ENCODE measurements at regions not wholly inside any gene's neighbourhood (a gene's known extent, or its start where the extent isn't known, plus 50 kb on each side); places are given as distances from the start of the nearest gene placed in this dataset.

DNA sequence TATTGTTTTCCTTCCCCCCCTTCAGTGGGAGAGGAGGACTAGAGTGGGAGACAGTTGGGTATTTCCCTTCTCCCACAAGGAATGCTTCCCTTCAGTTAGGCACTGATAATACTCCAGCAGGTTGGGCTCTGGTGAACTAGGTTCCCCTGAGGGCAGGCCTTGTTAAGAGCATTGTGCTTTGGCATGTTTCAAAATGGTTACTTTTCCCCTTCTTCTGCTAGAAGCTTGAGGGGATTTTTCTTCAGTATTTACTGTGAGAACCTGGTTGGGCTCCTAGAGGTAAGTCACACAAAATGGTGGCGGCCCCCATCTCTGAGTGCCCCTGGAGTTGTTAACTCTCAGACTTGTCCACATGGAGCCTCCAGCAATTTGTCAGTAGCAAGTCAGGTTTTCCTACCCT, 156.2 kb downstream of the CYB561 start:
- H3K9me3 ChIP-seq (ENCODE audit: insufficient read depth, low read length): peaks cover 19% of the 10 kb centered on the region; the same call in 1 of the 2 replicates
- H3K4me3 ChIP-seq (ENCODE audit: insufficient read length, low read depth): no peak overlapping the region
- H3K36me3 ChIP-seq (ENCODE audit: insufficient read depth, insufficient read length, low read length): no peaks in the 10 kb centered on the region
- DNase-seq (ENCODE audit: low read depth, low spot score): no peak
- TF ChIP-seq YY1 (IDR thresholded peaks at IDR 0.05; ENCODE audit: insufficient read depth, insufficient read length) (no peak), SUZ12 (IDR thresholded peaks at IDR 0.05; ENCODE audit: extremely low read depth, insufficient read depth, insufficient read length) (no peak), ZNF274 (IDR thresholded peaks at IDR 0.05; ENCODE audit: low read depth, low read length) (no peak)
- no peaks in the 10 kb centered on the region for H3K4me1 ChIP-seq (ENCODE audit: insufficient read depth, insufficient read length)
- H3K27me3 ChIP-seq (ENCODE audit: insufficient read depth, insufficient read length): no peaks in the 10 kb centered on the region
- no peak overlapping the region for H3K9ac ChIP-seq (ENCODE audit: insufficient read length, low read depth)

DNA sequence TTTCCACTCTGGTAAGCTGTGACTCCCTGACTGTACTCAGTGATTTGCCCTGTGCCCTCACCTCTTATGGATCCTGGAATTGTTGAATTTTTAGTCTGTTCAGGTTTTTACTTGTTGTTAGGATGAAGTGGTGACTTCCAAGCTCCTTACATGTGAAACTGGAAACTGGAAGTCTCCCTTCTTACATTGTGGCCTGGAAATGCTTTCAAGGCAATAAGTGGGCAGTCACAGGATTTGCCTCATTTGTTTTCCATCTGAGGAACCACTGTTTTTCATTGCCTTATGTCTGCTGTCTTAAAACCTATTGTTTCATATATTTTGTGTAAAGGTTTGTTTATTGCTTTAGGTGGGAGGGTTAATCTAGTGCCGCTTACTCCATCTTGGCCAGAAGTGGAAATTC, 155.8 kb downstream of the CYB561 start:
- Histone ChIP-seq H3K4me1 (ENCODE audit: insufficient read depth, insufficient read length) (no peaks in the 10 kb centered on the region), H3K36me3 (ENCODE audit: insufficient read depth, insufficient read length, low read length) (no peaks in the 10 kb centered on the region), H3K4me3 (ENCODE audit: insufficient read length, low read depth) (no peak overlapping the region), H3K27me3 (ENCODE audit: insufficient read depth, insufficient read length) (no peaks in the 10 kb centered on the region), H3K9ac (ENCODE audit: insufficient read length, low read depth) (no peak overlapping the region), H3K9me3 (ENCODE audit: insufficient read depth, low read length) (peaks cover 19% of the 10 kb centered on the region; the same call in 1 of the 2 replicates)
- DNase-seq (ENCODE audit: low read depth, low spot score): no peak
- TF ChIP-seq YY1 (IDR thresholded peaks at IDR 0.05; ENCODE audit: insufficient read depth, insufficient read length) (no peak), ZNF274 (IDR thresholded peaks at IDR 0.05; ENCODE audit: low read depth, low read length) (no peak), SUZ12 (IDR thresholded peaks at IDR 0.05; ENCODE audit: extremely low read depth, insufficient read depth, insufficient read length) (no peak)

- no peak overlapping the region for H3K9ac ChIP-seq (ENCODE audit: insufficient read length, low read depth)
- TF ChIP-seq SUZ12 (IDR thresholded peaks at IDR 0.05; ENCODE audit: extremely low read depth, insufficient read depth, insufficient read length) (no peak), YY1 (IDR thresholded peaks at IDR 0.05; ENCODE audit: insufficient read depth, insufficient read length) (no peak), ZNF274 (IDR thresholded peaks at IDR 0.05; ENCODE audit: low read depth, low read length) (no peak)
Observed at GRCh38 chr17:63290784-63291183, 155.3 kb downstream of the CYB561 start.

GRCh38 chr17:63291258-63291657, 154.8 kb downstream of the CYB561 start:
- TF ChIP-seq ZNF274 (IDR thresholded peaks at IDR 0.05; ENCODE audit: low read depth, low read length) (no peak), SUZ12 (IDR thresholded peaks at IDR 0.05; ENCODE audit: extremely low read depth, insufficient read depth, insufficient read length) (no peak), YY1 (IDR thresholded peaks at IDR 0.05; ENCODE audit: insufficient read depth, insufficient read length) (no peak)
- no peak for DNase-seq (ENCODE audit: low read depth, low spot score)
- H3K36me3 ChIP-seq (ENCODE audit: insufficient read depth, insufficient read length, low read length): no peaks in the 10 kb centered on the region
- no peak overlapping the region for H3K9ac ChIP-seq (ENCODE audit: insufficient read length, low read depth)
- no peaks in the 10 kb centered on the region for H3K4me1 ChIP-seq (ENCODE audit: insufficient read depth, insufficient read length)
- H3K4me3 ChIP-seq (ENCODE audit: insufficient read length, low read depth): no peak overlapping the region
- H3K9me3 ChIP-seq (ENCODE audit: insufficient read depth, low read length): peaks cover 16% of the 10 kb centered on the region
- H3K27me3 ChIP-seq (ENCODE audit: insufficient read depth, insufficient read length): no peaks in the 10 kb centered on the region

More at GRCh38 chr17:63290784-63291183, 155.3 kb downstream of the CYB561 start:
- Histone ChIP-seq H3K36me3 (ENCODE audit: insufficient read depth, insufficient read length, low read length) (no peaks in the 10 kb centered on the region), H3K9me3 (ENCODE audit: insufficient read depth, low read length) (peaks cover 17% of the 10 kb centered on the region; the same call in 1 of the 2 replicates), H3K27me3 (ENCODE audit: insufficient read depth, insufficient read length) (no peaks in the 10 kb centered on the region), H3K4me1 (ENCODE audit: insufficient read depth, insufficient read length) (no peaks in the 10 kb centered on the region), H3K4me3 (ENCODE audit: insufficient read length, low read depth) (no peak overlapping the region)
- DNase-seq (ENCODE audit: low read depth, low spot score): peak; percentile 1

DNA sequence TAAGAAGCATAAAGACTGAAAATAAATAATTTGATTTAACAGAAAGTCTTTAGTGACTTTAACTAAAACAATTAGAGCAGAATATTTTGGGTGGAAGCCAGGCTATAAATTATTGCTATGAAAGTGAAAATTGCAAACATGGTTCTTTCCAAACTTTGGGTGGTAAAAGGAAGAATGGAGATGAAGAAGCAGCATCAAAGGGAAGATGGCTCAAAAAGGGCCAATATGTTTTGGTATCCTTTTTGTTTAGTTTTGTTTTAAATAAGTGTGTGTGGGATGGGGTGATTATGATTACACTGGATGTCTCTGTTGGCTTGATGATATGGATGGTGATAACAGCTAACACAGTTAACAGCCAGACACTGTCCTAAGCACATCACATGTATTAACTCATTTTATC, 153.7 kb downstream of the CYB561 start:
- no peak overlapping the region for H3K9ac ChIP-seq (ENCODE audit: insufficient read length, low read depth)
- no peaks in the 10 kb centered on the region for H3K36me3 ChIP-seq (ENCODE audit: insufficient read depth, insufficient read length, low read length)
- H3K4me1 ChIP-seq (ENCODE audit: insufficient read depth, insufficient read length): no peaks in the 10 kb centered on the region
- DNase-seq (ENCODE audit: low read depth, low spot score): no peak
- H3K27me3 ChIP-seq (ENCODE audit: insufficient read depth, insufficient read length): no peaks in the 10 kb centered on the region
- no peak overlapping the region for H3K4me3 ChIP-seq (ENCODE audit: insufficient read length, low read depth)
- no peak for TF ChIP-seq SUZ12 (IDR thresholded peaks at IDR 0.05; ENCODE audit: extremely low read depth, insufficient read depth, insufficient read length)
- no peak for TF ChIP-seq YY1 (IDR thresholded peaks at IDR 0.05; ENCODE audit: insufficient read depth, insufficient read length)
- no peak for TF ChIP-seq ZNF274 (IDR thresholded peaks at IDR 0.05; ENCODE audit: low read depth, low read length)
- H3K9me3 ChIP-seq (ENCODE audit: insufficient read depth, low read length): peaks cover 17% of the 10 kb centered on the region

DNA sequence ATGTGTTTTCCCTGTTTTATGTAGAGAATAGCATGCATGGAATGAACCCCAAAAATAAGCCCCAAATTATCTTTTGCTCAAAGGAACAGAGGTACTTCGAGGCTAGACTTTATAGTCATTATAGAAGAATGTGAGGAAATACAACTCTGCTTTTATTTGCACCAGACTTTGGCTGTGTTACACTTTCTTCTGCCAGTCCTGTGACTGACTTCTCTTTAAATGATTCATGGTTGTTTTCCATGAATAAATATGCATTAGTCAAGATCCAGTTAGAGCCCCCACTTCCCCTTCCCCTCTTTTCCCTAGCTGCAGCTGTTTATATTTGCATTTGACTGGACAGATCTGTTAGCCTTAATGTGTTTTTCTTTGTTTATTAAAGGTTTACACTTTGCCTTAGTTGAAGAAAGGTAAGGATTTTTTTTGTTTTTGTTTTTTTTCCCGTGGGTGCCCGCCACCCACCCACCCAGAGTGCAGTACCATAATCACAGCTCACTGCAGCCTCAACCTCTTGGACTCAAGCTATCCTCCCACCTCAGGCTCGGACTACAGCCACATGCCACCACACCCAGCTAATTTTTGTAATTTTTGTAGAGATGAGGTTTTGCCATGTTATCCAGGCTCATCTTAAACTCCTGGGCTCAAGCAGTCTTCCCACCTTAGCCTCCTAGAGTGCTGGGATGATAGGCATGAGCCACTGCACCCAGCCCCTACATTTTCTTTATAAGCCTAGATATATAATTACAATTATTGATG, 152.6 kb downstream of the CYB561 start:
- Histone ChIP-seq H3K36me3 (ENCODE audit: insufficient read depth, insufficient read length, low read length) (no peaks in the 10 kb centered on the region), H3K9ac (ENCODE audit: insufficient read length, low read depth) (no peak overlapping the region), H3K4me3 (ENCODE audit: insufficient read length, low read depth) (no peak overlapping the region), H3K4me1 (ENCODE audit: insufficient read depth, insufficient read length) (no peaks in the 10 kb centered on the region), H3K27me3 (ENCODE audit: insufficient read depth, insufficient read length) (no peaks in the 10 kb centered on the region), H3K9me3 (ENCODE audit: insufficient read depth, low read length) (peaks cover 18% of the 10 kb centered on the region)
- DNase-seq (ENCODE audit: low read depth, low spot score): no peak
- TF ChIP-seq SUZ12 (IDR thresholded peaks at IDR 0.05; ENCODE audit: extremely low read depth, insufficient read depth, insufficient read length): no peak

- Histone ChIP-seq H3K4me3 (ENCODE audit: insufficient read length, low read depth) (no peak overlapping the region), H3K27me3 (ENCODE audit: insufficient read depth, insufficient read length) (no peaks in the 10 kb centered on the region), H3K36me3 (ENCODE audit: insufficient read depth, insufficient read length, low read length) (no peaks in the 10 kb centered on the region), H3K9me3 (ENCODE audit: insufficient read depth, low read length) (peaks cover 18% of the 10 kb centered on the region), H3K4me1 (ENCODE audit: insufficient read depth, insufficient read length) (no peaks in the 10 kb centered on the region), H3K9ac (ENCODE audit: insufficient read length, low read depth) (no peak overlapping the region)
- TF ChIP-seq YY1 (IDR thresholded peaks at IDR 0.05; ENCODE audit: insufficient read depth, insufficient read length): no peak
- TF ChIP-seq ZNF274 (IDR thresholded peaks at IDR 0.05; ENCODE audit: low read depth, low read length): no peak
- no peak for TF ChIP-seq SUZ12 (IDR thresholded peaks at IDR 0.05; ENCODE audit: extremely low read depth, insufficient read depth, insufficient read length)
- DNase-seq (ENCODE audit: low read depth, low spot score): no peak
Observed at GRCh38 chr17:63294776-63295175, 151.3 kb downstream of the CYB561 start.

Data from NT2/D1 (cell line).